ENCODE measurements at regions not wholly inside any gene's neighbourhood (a gene's known extent, or its start where the extent isn't known, plus 50 kb on each side); places are given as distances from the start of the nearest gene placed in this dataset.

- TF ChIP-seq CTCF (IDR thresholded peaks at IDR 0.05): no peak
- Histone ChIP-seq H3K27me3 (replicated peaks; ENCODE audit: insufficient read depth) (no peaks in the 10 kb centered on the region), H3K27ac (no peak overlapping the region), H3K4me3 (no peak overlapping the region), H3K36me3 (no peaks in the 10 kb centered on the region), H3K4me1 (ENCODE audit: control insufficient read depth in 1 of 2, low read depth in 2 of 2) (peaks cover 0 to 3% of the 10 kb centered on the region in 2 donors), H3K9me3 (no peaks in the 10 kb centered on the region)
- ATAC-seq (ENCODE audit: insufficient number of reproducible peaks, low FRiP score, low read depth) (no peak), DNase-seq (ENCODE audit: low spot score) (no peak)
Observed at GRCh38 chr2:7800031-7800430, 881.8 kb upstream of the ID2 start.

GRCh38 chr2:7801212-7801611, 880.6 kb upstream of the ID2 start:
- Histone ChIP-seq H3K9me3 (no peaks in the 10 kb centered on the region), H3K4me3 (no peak overlapping the region), H3K36me3 (no peaks in the 10 kb centered on the region), H3K27ac (no peak overlapping the region), H3K4me1 (ENCODE audit: control insufficient read depth in 1 of 2, low read depth in 2 of 2) (no peaks in the 10 kb centered on the region), H3K27me3 (replicated peaks; ENCODE audit: insufficient read depth) (no peaks in the 10 kb centered on the region)
- no peak for TF ChIP-seq CTCF (IDR thresholded peaks at IDR 0.05)
- ATAC-seq (ENCODE audit: insufficient number of reproducible peaks, low FRiP score, low read depth) (no peak), DNase-seq (ENCODE audit: low spot score) (no peak)

GRCh38 chr2:7803515-7803914, 878.3 kb upstream of the ID2 start:
- H3K27ac ChIP-seq: no peak overlapping the region
- no peaks in the 10 kb centered on the region for H3K9me3 ChIP-seq
- ATAC-seq (ENCODE audit: insufficient number of reproducible peaks, low FRiP score, low read depth) (no peak), DNase-seq (ENCODE audit: low spot score) (no peak)
- no peaks in the 10 kb centered on the region for H3K27me3 ChIP-seq (replicated peaks; ENCODE audit: insufficient read depth)
- no peaks in the 10 kb centered on the region for H3K36me3 ChIP-seq
- TF ChIP-seq CTCF (IDR thresholded peaks at IDR 0.05): no peak
- H3K4me3 ChIP-seq: no peak overlapping the region
- H3K4me1 ChIP-seq (ENCODE audit: control insufficient read depth in 1 of 2, low read depth in 2 of 2): no peaks in the 10 kb centered on the region

GRCh38 chr2:7809640-7810039, 872.2 kb upstream of the ID2 start:
- ATAC-seq (ENCODE audit: insufficient number of reproducible peaks, low FRiP score, low read depth): no peak
- H3K4me3 ChIP-seq: no peak overlapping the region

GRCh38 chr2:7811073-7811472, 870.8 kb upstream of the ID2 start:
- TF ChIP-seq CTCF (IDR thresholded peaks at IDR 0.05): no peak
- no peak for ATAC-seq (ENCODE audit: insufficient number of reproducible peaks, low FRiP score, low read depth)

More at GRCh38 chr2:7809640-7810039, 872.2 kb upstream of the ID2 start:
- no peaks in the 10 kb centered on the region for H3K36me3 ChIP-seq
- TF ChIP-seq CTCF (IDR thresholded peaks at IDR 0.05): no peak
- no peaks in the 10 kb centered on the region for H3K9me3 ChIP-seq
- no peaks in the 10 kb centered on the region for H3K4me1 ChIP-seq (ENCODE audit: control insufficient read depth in 1 of 2, low read depth in 2 of 2)
- DNase-seq (ENCODE audit: low spot score): no peak
- no peak overlapping the region for H3K27ac ChIP-seq
- no peaks in the 10 kb centered on the region for H3K27me3 ChIP-seq (replicated peaks; ENCODE audit: insufficient read depth)

More at GRCh38 chr2:7811073-7811472, 870.8 kb upstream of the ID2 start:
- no peak overlapping the region for H3K4me3 ChIP-seq
- H3K36me3 ChIP-seq: no peaks in the 10 kb centered on the region
- DNase-seq (ENCODE audit: low spot score): no peak
- no peaks in the 10 kb centered on the region for H3K9me3 ChIP-seq
- no peak overlapping the region for H3K27ac ChIP-seq
- H3K4me1 ChIP-seq (ENCODE audit: control insufficient read depth in 1 of 2, low read depth in 2 of 2): no peaks in the 10 kb centered on the region
- H3K27me3 ChIP-seq (replicated peaks; ENCODE audit: insufficient read depth): no peaks in the 10 kb centered on the region

Measured in thoracic aorta (tissue), 2 donors.